ENCODE measurements at regions not wholly inside any gene's neighbourhood (a gene's known extent, or its start where the extent isn't known, plus 50 kb on each side); places are given as distances from the start of the nearest gene placed in this dataset.

- Histone ChIP-seq H3K4me3 (no peak overlapping the region), H3K4me1 (no peaks in the 10 kb centered on the region), H3K36me3 (no peaks in the 10 kb centered on the region), H3K9me3 (no peaks in the 10 kb centered on the region), H3K27me3 (no peaks in the 10 kb centered on the region), H3K27ac (no peak overlapping the region)
- DNase-seq (ENCODE audit: low spot score in 2 of 2), result no peak
- TF ChIP-seq POLR2A (IDR thresholded peaks at IDR 0.05), result no peak
- no peak for TF ChIP-seq POLR2AphosphoS5 (IDR thresholded peaks at IDR 0.05)
- TF ChIP-seq CTCF (IDR thresholded peaks at IDR 0.05), result no peak
- no peak for TF ChIP-seq EP300 (IDR thresholded peaks at IDR 0.05)
- WGBS, result 63% methylated on average over 4 of the region's 4 CpGs
These were observed 86.7 kb upstream of the NRIP1 start for GRCh38 chr21:15151385-15152103.

GRCh38 chr21:15152591-15152990 is 87.8 kb upstream of the NRIP1 start:
- TF ChIP-seq CTCF (IDR thresholded peaks at IDR 0.05) (no peak), EP300 (IDR thresholded peaks at IDR 0.05) (no peak), POLR2A (IDR thresholded peaks at IDR 0.05) (no peak), POLR2AphosphoS5 (IDR thresholded peaks at IDR 0.05) (no peak)
- no peak overlapping the region for H3K4me3 ChIP-seq
- no peak for DNase-seq (ENCODE audit: low spot score in 2 of 2)
- no peaks in the 10 kb centered on the region for H3K27me3 ChIP-seq
- no peaks in the 10 kb centered on the region for H3K4me1 ChIP-seq
- 80% methylated on average over 3 of the region's 3 CpGs for WGBS
- H3K9me3 ChIP-seq, result no peaks in the 10 kb centered on the region
- no peaks in the 10 kb centered on the region for H3K36me3 ChIP-seq
- no peak overlapping the region for H3K27ac ChIP-seq

- Histone ChIP-seq H3K4me3 (no peak overlapping the region), H3K4me1 (no peaks in the 10 kb centered on the region), H3K27me3 (no peaks in the 10 kb centered on the region), H3K27ac (no peak overlapping the region), H3K9me3 (no peaks in the 10 kb centered on the region), H3K36me3 (no peaks in the 10 kb centered on the region)
- no peak for DNase-seq (ENCODE audit: low spot score in 2 of 2)
- 76% methylated on average over 2 of the region's 2 CpGs for WGBS
- no peak for TF ChIP-seq CTCF (IDR thresholded peaks at IDR 0.05)
These were observed 94.7 kb upstream of the NRIP1 start for GRCh38 chr21:15159382-15160020.

GRCh38 chr21:15160136-15160535 is 95.3 kb upstream of the NRIP1 start:
- H3K4me1 ChIP-seq, result no peaks in the 10 kb centered on the region
- H3K4me3 ChIP-seq, result no peak overlapping the region
- no peaks in the 10 kb centered on the region for H3K9me3 ChIP-seq
- TF ChIP-seq POLR2AphosphoS5 (IDR thresholded peaks at IDR 0.05), result no peak
- no peak for TF ChIP-seq CTCF (IDR thresholded peaks at IDR 0.05)
- no peak for TF ChIP-seq EP300 (IDR thresholded peaks at IDR 0.05)
- no peak for TF ChIP-seq POLR2A (IDR thresholded peaks at IDR 0.05)
- no peak overlapping the region for H3K27ac ChIP-seq
- DNase-seq (ENCODE audit: low spot score in 2 of 2), result no peak
- WGBS, result 92% methylated on average over 1 of the region's 1 CpG
- H3K36me3 ChIP-seq, result no peaks in the 10 kb centered on the region
- no peaks in the 10 kb centered on the region for H3K27me3 ChIP-seq

- Histone ChIP-seq H3K36me3 (no peaks in the 10 kb centered on the region), H3K27ac (no peak overlapping the region), H3K4me3 (no peak overlapping the region), H3K27me3 (no peaks in the 10 kb centered on the region), H3K9me3 (no peaks in the 10 kb centered on the region), H3K4me1 (no peaks in the 10 kb centered on the region)
- 82% methylated on average over 2 of the region's 2 CpGs for WGBS
- TF ChIP-seq POLR2AphosphoS5 (IDR thresholded peaks at IDR 0.05) (no peak), EP300 (IDR thresholded peaks at IDR 0.05) (no peak), CTCF (IDR thresholded peaks at IDR 0.05) (no peak), POLR2A (IDR thresholded peaks at IDR 0.05) (no peak)
- DNase-seq (ENCODE audit: low spot score in 2 of 2), result no peak
These were observed 98.1 kb upstream of the NRIP1 start for GRCh38 chr21:15162921-15163320.

Data from suprapubic skin (tissue), 4 donors.